Natural killer cell (primary cell): ENCODE measurements at regions not wholly inside any gene's neighbourhood (a gene's known extent, or its start where the extent isn't known, plus 50 kb on each side); places are given as distances from the start of the nearest gene placed in this dataset.

ENCODE experiments used
- ATAC-seq, 3 donors: fragments of 150-1000 bp in 2 of 3; fragments of 200-7000 bp in 1 of 3; cut with Tn5 transposase; 1 replicate in 1 of 3; 2 replicates in 2 of 3; pipeline ENCODE4 v1.10.0; 2021; ENCODE audit warnings: mild to moderate bottlenecking in 2 of 3, moderate library complexity in 2 of 3
- DNase-seq, 2 donors: peaks; one replicate each; pipeline versions ENCODE4 v3.0.0 to v3.0.0-alpha.2; 2013 to 2021; ENCODE audit warnings: mixed read lengths in 1 of 2
- H3K27ac ChIP-seq: one replicate; pipeline ENCODE4 v1.5.1; 2013; ENCODE audit warnings: mild to moderate bottlenecking, low read length
- H3K27me3 ChIP-seq: one replicate; pipeline ENCODE4 v1.6.1; 2013; ENCODE audit warnings: low read length; ENCODE audit not compliant: control insufficient read depth, insufficient read depth
- H3K36me3 ChIP-seq: one replicate; pipeline ENCODE4 v1.6.1; 2013; ENCODE audit warnings: low read length; ENCODE audit not compliant: control insufficient read depth, insufficient read depth
- H3K4me1 ChIP-seq: one replicate; pipeline ENCODE4 v1.6.1; 2013; ENCODE audit warnings: low read length; ENCODE audit not compliant: control insufficient read depth, insufficient read depth
- H3K4me3 ChIP-seq: one replicate; pipeline ENCODE4 v1.5.1; 2013; ENCODE audit warnings: low read length
- H3K9me3 ChIP-seq: one replicate; pipeline ENCODE4 v1.6.1; 2013; ENCODE audit warnings: low read length; ENCODE audit not compliant: control insufficient read depth, insufficient read depth
- H3K27ac Mint-ChIP-seq, 2 donors: one replicate each; pipeline ENCODE4 v1.8.0; 2022; ENCODE audit warnings: mild to moderate bottlenecking in 2 of 2, mixed read lengths in 2 of 2, moderate library complexity in 1 of 2
- H3K27me3 Mint-ChIP-seq, 2 donors: one replicate each; pipeline ENCODE4 v1.8.0; 2022; ENCODE audit warnings: low read depth in 2 of 2, mixed read lengths in 2 of 2
- H3K36me3 Mint-ChIP-seq: one replicate; pipeline ENCODE4 v1.8.0; 2022; ENCODE audit warnings: mixed read lengths
- H3K4me1 Mint-ChIP-seq, 2 donors: one replicate each; pipeline ENCODE4 v1.8.0; 2022; ENCODE audit warnings: mixed read lengths in 2 of 2
- H3K4me3 Mint-ChIP-seq: one replicate; pipeline ENCODE4 v1.8.0; 2022; ENCODE audit warnings: mild to moderate bottlenecking, moderate library complexity, mixed read lengths
- H3K9me3 Mint-ChIP-seq, 2 donors: one replicate each; pipeline ENCODE4 v1.8.0; 2022; ENCODE audit warnings: mixed read lengths in 2 of 2
- WGBS: methylation state at CpG from one replicate; pipeline ENCODE4 v1.1.7; 2013; ENCODE audit warnings: missing lambda C conversion rate; ENCODE audit not compliant: insufficient coverage; 5-methylcytosine and 5-hydroxymethylcytosine counted together
- intact Hi-C: fragments of 100-400 bp; cut with micrococcal nuclease; formaldehyde crosslinking; loops from one replicate; pipeline ENCODE4 v1.14.2; 2022
- TF ChIP-seq, protein P1 (sequence below): fragments of 200-600 bp; IDR thresholded peaks from one replicate; pipeline ENCODE4 v1.8.0; 2022; ENCODE audit warnings: antibody characterized with exemption

DNA sequence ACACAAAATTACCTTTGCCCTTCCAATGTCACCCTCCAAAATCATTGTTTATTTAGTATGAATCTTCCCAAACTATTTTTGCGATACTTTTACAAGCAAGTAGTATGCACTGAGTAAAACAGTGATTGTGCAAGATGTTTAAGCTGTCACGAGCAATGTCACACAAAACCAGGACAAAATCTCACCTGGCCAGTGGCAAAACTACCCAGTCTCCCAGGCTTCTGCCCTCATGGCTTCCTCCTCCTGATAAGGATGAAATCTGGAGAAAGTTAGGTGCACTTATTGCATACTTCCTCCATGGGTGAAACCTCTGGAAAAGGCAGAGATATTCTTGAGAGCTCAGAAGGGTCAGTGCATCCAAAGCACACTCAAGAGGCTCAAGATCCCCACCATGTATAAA, 500.8 kb downstream of the IRS2 start:
- H3K4me1 Mint-ChIP-seq = no peaks in the 10 kb centered on the region
- no peaks in the 10 kb centered on the region for H3K27me3 ChIP-seq
- H3K4me3 Mint-ChIP-seq = no peak overlapping the region
- H3K36me3 ChIP-seq = no peaks in the 10 kb centered on the region
- no peak overlapping the region for H3K27ac Mint-ChIP-seq
- H3K4me1 ChIP-seq = no peaks in the 10 kb centered on the region
- no peaks in the 10 kb centered on the region for H3K9me3 ChIP-seq
- no peak overlapping the region for H3K27ac ChIP-seq
- H3K36me3 Mint-ChIP-seq = no peaks in the 10 kb centered on the region
- no peaks in the 10 kb centered on the region for H3K27me3 Mint-ChIP-seq
- no peak overlapping the region for H3K4me3 ChIP-seq
- DNase-seq = no peak
- intact Hi-C loops = no loop called here
- TF ChIP-seq, protein P1, sequence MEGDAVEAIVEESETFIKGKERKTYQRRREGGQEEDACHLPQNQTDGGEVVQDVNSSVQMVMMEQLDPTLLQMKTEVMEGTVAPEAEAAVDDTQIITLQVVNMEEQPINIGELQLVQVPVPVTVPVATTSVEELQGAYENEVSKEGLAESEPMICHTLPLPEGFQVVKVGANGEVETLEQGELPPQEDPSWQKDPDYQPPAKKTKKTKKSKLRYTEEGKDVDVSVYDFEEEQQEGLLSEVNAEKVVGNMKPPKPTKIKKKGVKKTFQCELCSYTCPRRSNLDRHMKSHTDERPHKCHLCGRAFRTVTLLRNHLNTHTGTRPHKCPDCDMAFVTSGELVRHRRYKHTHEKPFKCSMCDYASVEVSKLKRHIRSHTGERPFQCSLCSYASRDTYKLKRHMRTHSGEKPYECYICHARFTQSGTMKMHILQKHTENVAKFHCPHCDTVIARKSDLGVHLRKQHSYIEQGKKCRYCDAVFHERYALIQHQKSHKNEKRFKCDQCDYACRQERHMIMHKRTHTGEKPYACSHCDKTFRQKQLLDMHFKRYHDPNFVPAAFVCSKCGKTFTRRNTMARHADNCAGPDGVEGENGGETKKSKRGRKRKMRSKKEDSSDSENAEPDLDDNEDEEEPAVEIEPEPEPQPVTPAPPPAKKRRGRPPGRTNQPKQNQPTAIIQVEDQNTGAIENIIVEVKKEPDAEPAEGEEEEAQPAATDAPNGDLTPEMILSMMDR = no peak
- 83% methylated on average over 1 of the region's 2 CpGs for WGBS
- no peak for ATAC-seq
- H3K9me3 Mint-ChIP-seq = peaks cover 0 to 2% of the 10 kb centered on the region in 2 donors

GRCh38 chr13:109281903-109282635, 504.3 kb downstream of the IRS2 start:
- H3K27me3 ChIP-seq = no peaks in the 10 kb centered on the region
- Mint-ChIP-seq H3K9me3 (peaks cover 0 to 2% of the 10 kb centered on the region in 2 donors), H3K27ac (no peak overlapping the region), H3K27me3 (no peaks in the 10 kb centered on the region), H3K4me3 (no peak overlapping the region), H3K4me1 (no peaks in the 10 kb centered on the region), H3K36me3 (no peaks in the 10 kb centered on the region)
- no peaks in the 10 kb centered on the region for H3K4me1 ChIP-seq
- intact Hi-C loops = no loop called here
- H3K4me3 ChIP-seq = no peak overlapping the region
- WGBS = 88% methylated on average over 10 of the region's 11 CpGs
- H3K27ac ChIP-seq = no peak overlapping the region
- TF ChIP-seq, protein P1 = no peak
- no peaks in the 10 kb centered on the region for H3K36me3 ChIP-seq
- no peaks in the 10 kb centered on the region for H3K9me3 ChIP-seq
- ATAC-seq = no peak
- DNase-seq = no peak

DNA sequence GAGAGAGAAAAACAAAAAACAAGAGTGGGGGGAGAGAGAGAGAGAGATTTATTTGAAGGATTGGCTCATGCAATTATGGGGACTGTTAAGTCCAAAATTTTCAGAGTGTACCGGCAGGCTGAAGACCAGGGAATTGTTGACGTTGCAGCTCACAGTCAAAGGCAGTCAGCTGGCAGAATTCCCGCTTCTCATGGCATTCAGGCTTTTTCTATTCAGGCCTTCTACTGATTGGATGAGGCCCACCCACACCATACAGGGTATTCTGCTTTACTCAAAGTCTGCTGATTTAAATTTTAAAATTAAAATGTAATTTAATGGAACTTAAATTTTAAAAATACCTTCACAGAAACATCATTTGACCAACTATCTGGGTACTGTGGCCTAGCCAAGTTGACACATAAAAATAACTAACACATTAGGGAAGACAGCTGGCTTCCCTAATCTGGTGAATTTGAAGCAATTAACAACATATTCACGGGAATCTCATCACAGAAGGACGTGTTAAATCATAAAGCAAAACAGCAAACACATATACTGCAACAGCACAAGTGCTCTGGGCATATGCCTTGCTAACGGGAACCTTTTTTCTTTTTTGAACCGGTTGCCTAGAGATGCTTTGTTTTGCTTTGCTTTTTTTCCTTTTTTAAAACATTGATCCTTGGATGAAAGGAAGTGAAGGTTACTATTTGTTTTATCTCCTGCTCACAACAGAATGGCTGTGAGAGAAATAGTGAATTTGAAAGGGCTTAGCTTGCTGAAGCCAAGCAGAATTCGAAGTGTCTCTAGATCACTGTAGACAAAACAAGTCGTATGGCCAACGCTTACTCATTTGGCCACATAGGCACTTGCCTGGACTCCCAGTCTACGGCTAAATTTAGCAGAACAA, 505.1 kb downstream of the IRS2 start:
- DNase-seq = no peak
- H3K4me3 Mint-ChIP-seq = no peak overlapping the region
- Histone ChIP-seq H3K36me3 (no peaks in the 10 kb centered on the region), H3K4me1 (no peaks in the 10 kb centered on the region), H3K27me3 (no peaks in the 10 kb centered on the region), H3K4me3 (no peak overlapping the region), H3K27ac (no peak overlapping the region), H3K9me3 (no peaks in the 10 kb centered on the region)
- H3K27ac Mint-ChIP-seq = no peak overlapping the region
- H3K4me1 Mint-ChIP-seq = no peaks in the 10 kb centered on the region
- no peaks in the 10 kb centered on the region for H3K36me3 Mint-ChIP-seq
- ATAC-seq = no peak
- intact Hi-C loops = no loop called here
- WGBS = 83% methylated on average over 11 of the region's 11 CpGs
- TF ChIP-seq, protein P1 = no peak
- H3K9me3 Mint-ChIP-seq = peaks cover 0 to 2% of the 10 kb centered on the region in 2 donors
- no peaks in the 10 kb centered on the region for H3K27me3 Mint-ChIP-seq
